ENCODE measurements at regions not wholly inside any gene's neighbourhood (a gene's known extent, or its start where the extent isn't known, plus 50 kb on each side); places are given as distances from the start of the nearest gene placed in this dataset.

GRCh38 chr1:80633947-80634706, 1166.6 kb upstream of the ADGRL2 start:
- no peak for TF ChIP-seq POLR2AphosphoS5 (IDR thresholded peaks at IDR 0.05)
- intact Hi-C loops (cut with DNase I; ENCODE audit: low total_unique reads), result no loop called here
- DNase-seq (ENCODE audit: low spot score in 2 of 2), result no peak
- H3K27ac ChIP-seq, result peak overlapping the region in 1 of 2 donors; percentile 58
- H3K4me1 ChIP-seq, result no peaks in the 10 kb centered on the region
- peaks cover 0 to 4% of the 10 kb centered on the region in 2 donors for H3K9me3 ChIP-seq
- no peak overlapping the region for H3K4me3 ChIP-seq
- H3K36me3 ChIP-seq, result no peaks in the 10 kb centered on the region
- H3K27me3 ChIP-seq, result no peaks in the 10 kb centered on the region

- Histone ChIP-seq H3K27ac (no peak overlapping the region), H3K27me3 (no peaks in the 10 kb centered on the region)
- intact Hi-C loops (cut with DNase I; ENCODE audit: low total_unique reads), result no loop called here
These were observed 1168.5 kb upstream of the ADGRL2 start for GRCh38 chr1:80632284-80632683.

DNA sequence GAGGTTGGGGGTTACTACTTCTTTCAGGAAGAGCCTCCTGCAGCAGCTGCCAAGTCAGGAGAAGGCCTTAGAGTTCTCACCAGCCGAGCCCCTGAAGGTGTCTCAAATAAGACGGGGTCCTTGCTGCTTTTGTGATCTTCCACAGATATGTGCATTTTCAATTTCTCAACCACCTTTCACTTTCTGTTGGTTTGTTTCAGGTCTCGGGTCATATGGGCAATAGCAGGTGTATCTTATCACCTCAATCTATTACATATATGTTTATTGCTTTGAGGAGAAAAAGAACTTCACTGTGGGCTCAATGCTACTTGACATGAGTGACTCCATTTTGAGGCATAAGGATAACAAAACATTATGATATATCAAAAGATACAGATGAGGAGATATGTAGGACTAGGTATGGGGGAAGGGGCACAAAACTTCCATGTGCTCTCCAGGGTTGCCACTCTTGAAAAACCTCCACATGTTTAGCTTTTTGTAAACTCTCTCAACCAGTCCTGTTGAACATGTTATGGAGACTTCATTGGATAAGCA, 1171.4 kb upstream of the ADGRL2 start:
- Histone ChIP-seq H3K4me1 (no peaks in the 10 kb centered on the region), H3K4me3 (no peak overlapping the region), H3K27me3 (no peaks in the 10 kb centered on the region), H3K9me3 (peaks cover 0 to 4% of the 10 kb centered on the region in 2 donors), H3K27ac (no peak overlapping the region), H3K36me3 (no peaks in the 10 kb centered on the region)
- TF ChIP-seq POLR2AphosphoS5 (IDR thresholded peaks at IDR 0.05) (no peak), POLR2A (IDR thresholded peaks at IDR 0.05) (no peak), CTCF (IDR thresholded peaks at IDR 0.05) (no peak)
- intact Hi-C loops (cut with DNase I; ENCODE audit: low total_unique reads), result no loop called here
- DNase-seq (ENCODE audit: low spot score in 2 of 2), result no peak

More at GRCh38 chr1:80632284-80632683, 1168.5 kb upstream of the ADGRL2 start:
- TF ChIP-seq CTCF (IDR thresholded peaks at IDR 0.05), result no peak
- no peak for TF ChIP-seq POLR2AphosphoS5 (IDR thresholded peaks at IDR 0.05)
- TF ChIP-seq POLR2A (IDR thresholded peaks at IDR 0.05), result no peak
- Histone ChIP-seq H3K9me3 (peaks cover 0 to 4% of the 10 kb centered on the region in 2 donors), H3K4me3 (no peak overlapping the region), H3K36me3 (no peaks in the 10 kb centered on the region), H3K4me1 (no peaks in the 10 kb centered on the region)
- DNase-seq (ENCODE audit: low spot score in 2 of 2), result no peak

GRCh38 chr1:80624682-80625081, 1176.1 kb upstream of the ADGRL2 start:
- Histone ChIP-seq H3K27me3 (no peaks in the 10 kb centered on the region), H3K27ac (no peak overlapping the region), H3K36me3 (no peaks in the 10 kb centered on the region), H3K4me1 (no peaks in the 10 kb centered on the region), H3K4me3 (no peak overlapping the region), H3K9me3 (no peaks in the 10 kb centered on the region)
- TF ChIP-seq CTCF (IDR thresholded peaks at IDR 0.05), result no peak
- TF ChIP-seq POLR2AphosphoS5 (IDR thresholded peaks at IDR 0.05), result no peak
- TF ChIP-seq POLR2A (IDR thresholded peaks at IDR 0.05), result no peak
- intact Hi-C loops (cut with DNase I; ENCODE audit: low total_unique reads), result no loop called here
- no peak for DNase-seq (ENCODE audit: low spot score in 2 of 2)

DNA sequence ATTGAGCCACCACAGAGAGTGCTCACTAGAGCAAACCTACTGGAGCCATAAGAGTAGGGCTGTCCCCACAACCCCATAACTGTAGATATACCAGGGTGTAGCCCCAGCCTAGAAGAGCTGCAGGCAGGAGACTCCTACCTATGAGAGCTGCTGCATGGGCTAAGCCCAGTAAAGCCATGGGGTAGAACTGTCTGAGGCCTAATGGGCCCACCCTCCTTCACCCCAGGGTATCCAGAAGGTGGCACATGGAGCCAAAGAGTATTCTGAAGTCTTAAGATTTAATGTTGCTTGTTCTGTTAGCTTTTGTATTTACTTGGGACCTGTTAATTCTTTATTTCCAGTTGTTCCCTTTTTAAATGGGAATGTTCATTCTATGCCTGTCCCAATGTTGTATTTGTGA, 1193.7 kb upstream of the ADGRL2 start:
- no peaks in the 10 kb centered on the region for H3K4me1 ChIP-seq
- H3K4me3 ChIP-seq, result no peak overlapping the region
- no peaks in the 10 kb centered on the region for H3K27me3 ChIP-seq
- H3K27ac ChIP-seq, result no peak overlapping the region
- intact Hi-C loops (cut with DNase I; ENCODE audit: low total_unique reads), result no loop called here
- no peak for TF ChIP-seq POLR2A (IDR thresholded peaks at IDR 0.05)
- no peak for TF ChIP-seq POLR2AphosphoS5 (IDR thresholded peaks at IDR 0.05)
- no peak for TF ChIP-seq CTCF (IDR thresholded peaks at IDR 0.05)
- no peak for DNase-seq (ENCODE audit: low spot score in 2 of 2)
- H3K9me3 ChIP-seq, result no peaks in the 10 kb centered on the region
- no peaks in the 10 kb centered on the region for H3K36me3 ChIP-seq

All from breast epithelium (tissue), 4 donors.